Cardiac muscle cell (in vitro differentiated cells and primary cell): ENCODE measurements at regions not wholly inside any gene's neighbourhood (a gene's known extent, or its start where the extent isn't known, plus 50 kb on each side); places are given as distances from the start of the nearest gene placed in this dataset.

Experiments
- DNase-seq, 2 donors: peaks; one replicate each; pipeline versions ENCODE4 v3.0.0 to v3.0.0-alpha.2; 2010 to 2017; ENCODE audit warnings: low read depth in 1 of 2, low spot score in 1 of 2
- H3K27ac ChIP-seq: fragments of 200-600 bp; sonication (generic); 2 replicates; pipeline ENCODE4 v1.5.1; 2016
- H3K27me3 ChIP-seq: fragments of 200-600 bp; sonication (generic); 2 replicates; pipeline ENCODE4 v1.6.0; 2016; ENCODE audit warnings: control low read depth
- H3K36me3 ChIP-seq: fragments of 200-600 bp; sonication (generic); 2 replicates; pipeline ENCODE4 v1.5.1; 2016; ENCODE audit warnings: control low read depth
- H3K4me1 ChIP-seq: fragments of 200-600 bp; sonication (generic); 2 replicates; pipeline ENCODE4 v1.8.1; 2017; ENCODE audit warnings: low read depth, mild to moderate bottlenecking, mixed run types
- H3K4me3 ChIP-seq: fragments of 200-600 bp; sonication (generic); 2 replicates; pipeline ENCODE4 v1.5.1; 2016; ENCODE audit warnings: mild to moderate bottlenecking
- H3K9me3 ChIP-seq: fragments of 200-600 bp; sonication (generic); 2 replicates; pipeline ENCODE4 v1.5.1; 2017; ENCODE audit warnings: low read depth, mild to moderate bottlenecking, control low read depth
- CTCF ChIP-seq: IDR thresholded peaks from 2 replicates; pipeline ENCODE4 v1.5.1; 2012; ENCODE audit warnings: low read depth, mild to moderate bottlenecking, low read length

- no peaks in the 10 kb centered on the region for H3K36me3 ChIP-seq
- no peak for DNase-seq
- H3K27me3 ChIP-seq: no peaks in the 10 kb centered on the region
- no peak overlapping the region for H3K4me3 ChIP-seq
- no peak for TF ChIP-seq CTCF
- H3K27ac ChIP-seq: no peak overlapping the region
- no peaks in the 10 kb centered on the region for H3K9me3 ChIP-seq
- H3K4me1 ChIP-seq: no peaks in the 10 kb centered on the region
Measured at GRCh38 chr10:124287791-124288190, 130.9 kb downstream of the OAT start.

- Histone ChIP-seq H3K27ac (no peak overlapping the region), H3K4me3 (no peak overlapping the region), H3K4me1 (no peaks in the 10 kb centered on the region), H3K36me3 (no peaks in the 10 kb centered on the region), H3K27me3 (no peaks in the 10 kb centered on the region), H3K9me3 (no peaks in the 10 kb centered on the region)
- TF ChIP-seq CTCF: no peak
- no peak for DNase-seq
Measured at GRCh38 chr10:124287071-124287685, 131.5 kb downstream of the OAT start.

GRCh38 chr10:124286621-124287020 lies 132.1 kb downstream of the OAT start:
- no peaks in the 10 kb centered on the region for H3K36me3 ChIP-seq
- no peak overlapping the region for H3K27ac ChIP-seq
- no peaks in the 10 kb centered on the region for H3K4me1 ChIP-seq
- no peaks in the 10 kb centered on the region for H3K9me3 ChIP-seq
- no peak for TF ChIP-seq CTCF
- no peaks in the 10 kb centered on the region for H3K27me3 ChIP-seq
- no peak for DNase-seq
- no peak overlapping the region for H3K4me3 ChIP-seq

- Histone ChIP-seq H3K4me3 (no peak overlapping the region), H3K27me3 (no peaks in the 10 kb centered on the region), H3K27ac (no peak overlapping the region), H3K9me3 (no peaks in the 10 kb centered on the region), H3K4me1 (no peaks in the 10 kb centered on the region), H3K36me3 (no peaks in the 10 kb centered on the region)
- no peak for TF ChIP-seq CTCF
- DNase-seq: peak in 1 of 2 donors; percentile 33
Measured at GRCh38 chr10:124285587-124286527, 132.9 kb downstream of the OAT start.

- H3K27ac ChIP-seq: no peak overlapping the region
- no peaks in the 10 kb centered on the region for H3K27me3 ChIP-seq
- no peaks in the 10 kb centered on the region for H3K4me1 ChIP-seq
- H3K36me3 ChIP-seq: no peaks in the 10 kb centered on the region
- no peak for DNase-seq
- TF ChIP-seq CTCF: no peak
- no peak overlapping the region for H3K4me3 ChIP-seq
- H3K9me3 ChIP-seq: no peaks in the 10 kb centered on the region
Measured at GRCh38 chr10:124283949-124284250, 134.8 kb downstream of the OAT start.
